GM12874 (cell line): ENCODE measurements at regions not wholly inside any gene's neighbourhood (a gene's known extent, or its start where the extent isn't known, plus 50 kb on each side); places are given as distances from the start of the nearest gene placed in this dataset.

Source experiments
- CTCF ChIP-seq: IDR thresholded peaks from 2 replicates; pipeline ENCODE4 v1.5.1; 2011; ENCODE audit warnings: low read depth, mild to moderate bottlenecking, control low read depth, low read length, moderate library complexity; ENCODE audit not compliant: insufficient read depth

GRCh38 chr10:7000061-7000460, 410.8 kb downstream of the SFMBT2 start:
- TF ChIP-seq CTCF = no peak

DNA sequence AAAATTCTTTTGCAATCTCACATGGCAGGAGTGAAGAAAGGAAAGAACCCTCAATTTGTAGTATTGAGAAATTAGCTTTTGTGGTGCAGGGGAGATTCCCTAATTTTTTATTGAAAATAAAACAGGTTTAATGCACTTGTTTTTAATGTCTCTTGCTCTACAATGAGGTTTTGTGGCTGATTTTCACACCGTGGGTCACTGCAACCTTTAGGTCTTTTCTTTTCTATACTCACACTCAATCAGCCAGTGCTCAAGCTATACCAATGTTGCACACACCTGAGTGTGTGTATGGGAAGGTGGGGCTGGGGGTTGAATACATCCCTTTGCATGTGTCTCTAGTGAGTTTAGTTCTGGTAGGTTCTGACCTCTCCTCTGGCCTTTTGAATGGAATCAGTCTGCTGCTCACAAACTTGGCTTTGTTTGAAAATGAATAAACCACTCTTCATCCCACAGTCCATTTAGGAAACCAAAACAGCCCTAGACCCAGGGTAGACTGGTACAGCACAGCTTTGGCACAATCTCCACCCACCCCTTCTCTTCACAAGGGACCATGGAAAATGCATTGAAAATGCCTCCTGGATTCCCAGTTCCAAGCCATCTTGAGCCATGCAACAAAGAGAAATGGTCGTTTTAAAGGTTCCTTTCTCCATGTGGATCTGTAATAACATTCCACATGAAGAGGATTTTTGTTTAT, 411.5 kb downstream of the SFMBT2 start:
- no peak for TF ChIP-seq CTCF

GRCh38 chr10:6997509-6997908, 413.3 kb downstream of the SFMBT2 start:
- TF ChIP-seq CTCF = no peak

DNA sequence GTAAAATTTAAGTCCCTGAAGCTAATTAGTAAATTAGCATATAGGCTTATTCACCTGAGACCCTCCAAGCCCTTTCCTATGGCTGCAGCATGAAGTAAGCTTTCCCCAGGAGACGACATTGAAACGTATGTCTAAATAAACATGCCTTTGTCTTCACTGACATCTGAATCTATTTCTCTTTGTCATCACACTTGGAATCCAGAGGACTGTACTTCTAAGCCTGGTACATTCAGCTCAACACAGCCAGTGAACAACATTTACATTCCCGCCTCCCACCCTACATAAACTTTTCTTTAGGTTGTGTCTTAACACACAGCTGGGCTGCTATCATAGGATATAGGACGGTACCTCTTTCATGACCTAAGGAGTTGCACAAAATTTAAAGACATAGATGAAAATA, 414.4 kb downstream of the SFMBT2 start:
- no peak for TF ChIP-seq CTCF

- no peak for TF ChIP-seq CTCF
Measured at GRCh38 chr10:6995831-6996230, 415.0 kb downstream of the SFMBT2 start.

- no peak for TF ChIP-seq CTCF
Measured at GRCh38 chr10:6995341-6995740, 415.3 kb upstream of the PRKCQ start.

- TF ChIP-seq CTCF = no peak
Measured at GRCh38 chr10:6990891-6991290, 410.8 kb upstream of the PRKCQ start.
